ENCODE measurements at regions not wholly inside any gene's neighbourhood (a gene's known extent, or its start where the extent isn't known, plus 50 kb on each side); places are given as distances from the start of the nearest gene placed in this dataset.

GRCh38 chr21:21813934-21814333 is 815.7 kb downstream of the NCAM2 start:
- H3K36me3 Mint-ChIP-seq (ENCODE audit: insufficient read depth, unreplicated experiment), result no peaks in the 10 kb centered on the region
- H3K9me3 Mint-ChIP-seq (ENCODE audit: low read depth, unreplicated experiment), result peaks cover 10% of the 10 kb centered on the region
- H3K27ac Mint-ChIP-seq (ENCODE audit: unreplicated experiment), result no peak overlapping the region
- intact Hi-C loops (cut with micrococcal nuclease; ENCODE audit: unreplicated experiment), result no loop called here
- no peak for DNase-seq
- CTCF ChIA-PET, result no interaction called here
- no TSS peak for BruUV-seq (replicated peaks)
- H3K4me3 Mint-ChIP-seq (ENCODE audit: low read depth, unreplicated experiment), result no peak overlapping the region
- H3K4me1 Mint-ChIP-seq (ENCODE audit: low read depth, unreplicated experiment), result no peaks in the 10 kb centered on the region
- H3K27me3 Mint-ChIP-seq (ENCODE audit: unreplicated experiment), result no peaks in the 10 kb centered on the region
- TF ChIP-seq, protein P1, sequence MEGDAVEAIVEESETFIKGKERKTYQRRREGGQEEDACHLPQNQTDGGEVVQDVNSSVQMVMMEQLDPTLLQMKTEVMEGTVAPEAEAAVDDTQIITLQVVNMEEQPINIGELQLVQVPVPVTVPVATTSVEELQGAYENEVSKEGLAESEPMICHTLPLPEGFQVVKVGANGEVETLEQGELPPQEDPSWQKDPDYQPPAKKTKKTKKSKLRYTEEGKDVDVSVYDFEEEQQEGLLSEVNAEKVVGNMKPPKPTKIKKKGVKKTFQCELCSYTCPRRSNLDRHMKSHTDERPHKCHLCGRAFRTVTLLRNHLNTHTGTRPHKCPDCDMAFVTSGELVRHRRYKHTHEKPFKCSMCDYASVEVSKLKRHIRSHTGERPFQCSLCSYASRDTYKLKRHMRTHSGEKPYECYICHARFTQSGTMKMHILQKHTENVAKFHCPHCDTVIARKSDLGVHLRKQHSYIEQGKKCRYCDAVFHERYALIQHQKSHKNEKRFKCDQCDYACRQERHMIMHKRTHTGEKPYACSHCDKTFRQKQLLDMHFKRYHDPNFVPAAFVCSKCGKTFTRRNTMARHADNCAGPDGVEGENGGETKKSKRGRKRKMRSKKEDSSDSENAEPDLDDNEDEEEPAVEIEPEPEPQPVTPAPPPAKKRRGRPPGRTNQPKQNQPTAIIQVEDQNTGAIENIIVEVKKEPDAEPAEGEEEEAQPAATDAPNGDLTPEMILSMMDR (IDR thresholded peaks at IDR 0.05; ENCODE audit: unreplicated experiment), result no peak

GRCh38 chr21:21816778-21817177 is 818.6 kb downstream of the NCAM2 start:
- H3K9me3 Mint-ChIP-seq (ENCODE audit: low read depth, unreplicated experiment), result peaks cover 13% of the 10 kb centered on the region
- H3K27me3 Mint-ChIP-seq (ENCODE audit: unreplicated experiment), result no peaks in the 10 kb centered on the region
- H3K4me1 Mint-ChIP-seq (ENCODE audit: low read depth, unreplicated experiment), result no peaks in the 10 kb centered on the region
- CTCF ChIA-PET, result no interaction called here
- H3K27ac Mint-ChIP-seq (ENCODE audit: unreplicated experiment), result no peak overlapping the region
- intact Hi-C loops (cut with micrococcal nuclease; ENCODE audit: unreplicated experiment), result no loop called here
- TF ChIP-seq, protein P1 (IDR thresholded peaks at IDR 0.05; ENCODE audit: unreplicated experiment), result no peak
- no peak overlapping the region for H3K4me3 Mint-ChIP-seq (ENCODE audit: low read depth, unreplicated experiment)
- no TSS peak for BruUV-seq (replicated peaks)
- H3K36me3 Mint-ChIP-seq (ENCODE audit: insufficient read depth, unreplicated experiment), result no peaks in the 10 kb centered on the region
- no peak for DNase-seq

DNA sequence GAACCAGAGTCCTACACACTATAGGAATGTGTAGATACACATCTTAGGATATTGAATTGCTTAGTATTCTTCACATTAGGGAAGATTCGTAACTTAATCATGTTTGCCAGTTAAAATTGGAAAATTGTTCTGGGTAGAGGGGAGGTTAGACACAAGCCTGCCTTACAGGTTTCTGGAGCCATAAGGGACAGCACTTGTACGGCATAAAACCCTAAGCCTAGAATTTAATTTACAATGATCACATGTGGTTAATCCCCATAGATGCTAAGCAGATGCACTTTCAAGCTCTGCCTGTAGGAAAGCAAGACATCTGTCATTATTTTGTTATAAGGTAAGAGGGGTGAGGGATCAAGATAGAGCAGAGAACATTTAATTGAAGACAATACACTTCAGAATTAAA is 820.7 kb downstream of the NCAM2 start:
- no TSS peak for BruUV-seq (replicated peaks)
- no peaks in the 10 kb centered on the region for H3K4me1 Mint-ChIP-seq (ENCODE audit: low read depth, unreplicated experiment)
- no peaks in the 10 kb centered on the region for H3K27me3 Mint-ChIP-seq (ENCODE audit: unreplicated experiment)
- no peak for DNase-seq
- CTCF ChIA-PET, result interaction anchor here (0.8 kb wide), 1 partner anchor 540 kb away, joined by 3 read pairs; no protein-coding TSS in a partner anchor
- H3K9me3 Mint-ChIP-seq (ENCODE audit: low read depth, unreplicated experiment), result peaks cover 8% of the 10 kb centered on the region
- TF ChIP-seq, protein P1 (IDR thresholded peaks at IDR 0.05; ENCODE audit: unreplicated experiment), result no peak
- intact Hi-C loops (cut with micrococcal nuclease; ENCODE audit: unreplicated experiment), result no loop called here
- no peak overlapping the region for H3K4me3 Mint-ChIP-seq (ENCODE audit: low read depth, unreplicated experiment)
- no peak overlapping the region for H3K27ac Mint-ChIP-seq (ENCODE audit: unreplicated experiment)
- no peaks in the 10 kb centered on the region for H3K36me3 Mint-ChIP-seq (ENCODE audit: insufficient read depth, unreplicated experiment)

DNA sequence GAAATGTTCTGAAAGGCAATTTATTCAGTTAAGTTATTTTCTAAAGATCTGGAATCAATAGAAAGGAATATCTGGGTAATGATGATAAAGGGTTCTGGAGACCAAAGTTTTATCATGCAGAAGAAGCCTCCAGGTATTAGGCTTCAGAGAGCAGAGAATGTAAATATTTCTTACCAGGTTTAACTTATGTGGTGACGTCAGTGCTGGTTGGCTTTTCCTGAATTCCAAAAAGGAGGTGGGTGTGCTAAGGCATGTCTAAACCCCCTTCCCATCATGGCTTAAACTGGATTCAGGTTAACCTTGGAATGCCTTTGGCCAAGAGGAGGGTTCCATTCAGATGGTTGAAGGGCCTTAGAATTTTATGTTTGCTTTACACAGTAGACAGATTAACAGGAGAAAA is 829.9 kb downstream of the NCAM2 start:
- Mint-ChIP-seq H3K4me1 (ENCODE audit: low read depth, unreplicated experiment) (no peaks in the 10 kb centered on the region), H3K27me3 (ENCODE audit: unreplicated experiment) (no peaks in the 10 kb centered on the region), H3K4me3 (ENCODE audit: low read depth, unreplicated experiment) (no peak overlapping the region), H3K36me3 (ENCODE audit: insufficient read depth, unreplicated experiment) (no peaks in the 10 kb centered on the region), H3K9me3 (ENCODE audit: low read depth, unreplicated experiment) (peaks cover 15% of the 10 kb centered on the region), H3K27ac (ENCODE audit: unreplicated experiment) (no peak overlapping the region)
- CTCF ChIA-PET, result no interaction called here
- no TSS peak for BruUV-seq (replicated peaks)
- TF ChIP-seq, protein P1 (IDR thresholded peaks at IDR 0.05; ENCODE audit: unreplicated experiment), result no peak
- DNase-seq, result no peak
- intact Hi-C loops (cut with micrococcal nuclease; ENCODE audit: unreplicated experiment), result no loop called here

Measured in Calu3 (cell line).